Astrocyte (in vitro differentiated cells and primary cell): ENCODE measurements at regions not wholly inside any gene's neighbourhood (a gene's known extent, or its start where the extent isn't known, plus 50 kb on each side); places are given as distances from the start of the nearest gene placed in this dataset.

Source experiments
- DNase-seq: peaks from one replicate; pipeline ENCODE4 v3.0.0-alpha.2; 2010; ENCODE audit warnings: low read depth
- FAIRE-seq: peaks from 2 replicates; lab custom pipeline; 2011; peaks lifted over from hg19 to GRCh38; lab: Jason Lieb, UNC
- H2AFZ ChIP-seq: 2 replicates; pipeline ENCODE4 v1.6.0; 2012; ENCODE audit warnings: low read depth, low read length, inconsistent platforms
- H3K27ac ChIP-seq: 2 replicates; pipeline ENCODE4 v1.5.1; 2011; ENCODE audit warnings: low read depth, low read length, inconsistent platforms
- H3K27me3 ChIP-seq: 2 replicates; pipeline ENCODE4 v1.6.0; 2011; ENCODE audit warnings: low read length, inconsistent platforms; ENCODE audit not compliant: insufficient read depth
- H3K36me3 ChIP-seq: 2 replicates; pipeline ENCODE4 v1.5.1; 2011; ENCODE audit warnings: low read length, inconsistent platforms; ENCODE audit not compliant: insufficient read depth
- H3K4me1 ChIP-seq: 2 replicates; pipeline ENCODE4 v1.5.1; 2011; ENCODE audit warnings: low read length, inconsistent platforms; ENCODE audit not compliant: insufficient read depth
- H3K4me2 ChIP-seq: 2 replicates; pipeline ENCODE4 v1.6.0; 2012; ENCODE audit warnings: low read length, inconsistent platforms
- H3K4me3 ChIP-seq: 2 replicates; pipeline ENCODE4 v1.5.1; 2011; ENCODE audit warnings: low read depth, mild to moderate bottlenecking, low read length, inconsistent platforms; ENCODE audit not compliant: insufficient read depth
- H3K79me2 ChIP-seq: 2 replicates; pipeline ENCODE4 v1.6.0; 2012; ENCODE audit warnings: mild to moderate bottlenecking, low read length, inconsistent platforms; ENCODE audit not compliant: insufficient read depth
- H3K9ac ChIP-seq: 2 replicates; pipeline ENCODE4 v1.6.0; 2012; ENCODE audit warnings: mild to moderate bottlenecking, low read length, inconsistent platforms
- H3K9me3 ChIP-seq: 2 replicates; pipeline ENCODE4 v1.5.1; 2012; ENCODE audit warnings: low read depth, mild to moderate bottlenecking, low read length, inconsistent platforms; ENCODE audit not compliant: insufficient read depth
- H4K20me1 ChIP-seq: 2 replicates; pipeline ENCODE4 v1.6.0; 2012; ENCODE audit warnings: low read length, inconsistent platforms; ENCODE audit not compliant: insufficient read depth
- H3K27ac Mint-ChIP-seq: one replicate; pipeline ENCODE4 v1.8.0; 2021; ENCODE audit warnings: mild to moderate bottlenecking, mixed read lengths; ENCODE audit not compliant: unreplicated experiment
- H3K27me3 Mint-ChIP-seq: one replicate; pipeline ENCODE4 v1.8.0; 2021; ENCODE audit warnings: low read depth, mixed read lengths; ENCODE audit not compliant: unreplicated experiment
- H3K36me3 Mint-ChIP-seq: one replicate; pipeline ENCODE4 v1.8.0; 2021; ENCODE audit warnings: low read depth, mixed read lengths; ENCODE audit not compliant: unreplicated experiment
- H3K4me1 Mint-ChIP-seq: one replicate; pipeline ENCODE4 v1.8.0; 2021; ENCODE audit warnings: low read depth, mixed read lengths; ENCODE audit not compliant: unreplicated experiment
- H3K4me3 Mint-ChIP-seq: one replicate; pipeline ENCODE4 v1.8.0; 2021; ENCODE audit warnings: mild to moderate bottlenecking, moderate library complexity, mixed read lengths; ENCODE audit not compliant: unreplicated experiment
- H3K9me3 Mint-ChIP-seq: one replicate; pipeline ENCODE4 v1.8.0; 2021; ENCODE audit warnings: mild to moderate bottlenecking, mixed read lengths; ENCODE audit not compliant: unreplicated experiment
- CTCF ChIP-seq: IDR thresholded peaks from 2 replicates; pipeline ENCODE4 v1.5.1; 2011; ENCODE audit warnings: low read depth, mild to moderate bottlenecking, inconsistent platforms, low read length, moderate library complexity; ENCODE audit not compliant: insufficient read depth
- EZH2 ChIP-seq: IDR thresholded peaks from 2 replicates; pipeline ENCODE4 v1.6.1; 2012; ENCODE audit warnings: mild to moderate bottlenecking, low read length, inconsistent platforms; ENCODE audit not compliant: insufficient read depth

GRCh38 chr10:64444564-64444963 is 923.4 kb downstream of the REEP3 start:
- no peak overlapping the region for H3K4me3 Mint-ChIP-seq
- H3K36me3 Mint-ChIP-seq: no peaks in the 10 kb centered on the region
- Histone ChIP-seq H3K27ac (no peak overlapping the region), H4K20me1 (no peaks in the 10 kb centered on the region), H3K27me3 (no peaks in the 10 kb centered on the region), H2AFZ (no peak overlapping the region), H3K9me3 (no peaks in the 10 kb centered on the region), H3K4me3 (no peak overlapping the region), H3K4me2 (no peak overlapping the region), H3K9ac (no peak overlapping the region), H3K4me1 (no peaks in the 10 kb centered on the region), H3K36me3 (no peaks in the 10 kb centered on the region), H3K79me2 (no peaks in the 10 kb centered on the region)
- no peak overlapping the region for H3K27ac Mint-ChIP-seq
- TF ChIP-seq EZH2 (no peak), CTCF (no peak)
- H3K27me3 Mint-ChIP-seq: no peaks in the 10 kb centered on the region
- H3K9me3 Mint-ChIP-seq: peaks cover 11% of the 10 kb centered on the region
- DNase-seq (no peak), FAIRE-seq (no peak)
- H3K4me1 Mint-ChIP-seq: no peaks in the 10 kb centered on the region

GRCh38 chr10:64449603-64450002 is 928.4 kb downstream of the REEP3 start:
- Mint-ChIP-seq H3K4me1 (no peaks in the 10 kb centered on the region), H3K4me3 (no peak overlapping the region), H3K36me3 (no peaks in the 10 kb centered on the region), H3K27ac (no peak overlapping the region), H3K27me3 (no peaks in the 10 kb centered on the region), H3K9me3 (peaks cover 5% of the 10 kb centered on the region)
- DNase-seq (no peak), FAIRE-seq (no peak)
- no peak overlapping the region for H3K4me2 ChIP-seq
- TF ChIP-seq EZH2 (no peak), CTCF (no peak)
- H3K4me3 ChIP-seq: no peak overlapping the region
- no peaks in the 10 kb centered on the region for H4K20me1 ChIP-seq
- H2AFZ ChIP-seq: no peak overlapping the region
- no peaks in the 10 kb centered on the region for H3K9me3 ChIP-seq
- no peaks in the 10 kb centered on the region for H3K4me1 ChIP-seq
- no peak overlapping the region for H3K27ac ChIP-seq
- H3K79me2 ChIP-seq: no peaks in the 10 kb centered on the region
- H3K36me3 ChIP-seq: no peaks in the 10 kb centered on the region
- no peak overlapping the region for H3K9ac ChIP-seq
- H3K27me3 ChIP-seq: no peaks in the 10 kb centered on the region

GRCh38 chr10:64450312-64450711 is 929.1 kb downstream of the REEP3 start:
- TF ChIP-seq EZH2: no peak
- no peak for TF ChIP-seq CTCF
- H3K27me3 ChIP-seq: no peaks in the 10 kb centered on the region
- H3K27ac ChIP-seq: no peak overlapping the region
- H3K9me3 ChIP-seq: no peaks in the 10 kb centered on the region
- no peaks in the 10 kb centered on the region for H4K20me1 ChIP-seq
- H2AFZ ChIP-seq: no peak overlapping the region
- Mint-ChIP-seq H3K27ac (no peak overlapping the region), H3K27me3 (no peaks in the 10 kb centered on the region), H3K4me3 (no peak overlapping the region), H3K36me3 (no peaks in the 10 kb centered on the region), H3K4me1 (no peaks in the 10 kb centered on the region), H3K9me3 (peaks cover 5% of the 10 kb centered on the region)
- no peaks in the 10 kb centered on the region for H3K79me2 ChIP-seq
- no peak for FAIRE-seq
- H3K4me2 ChIP-seq: no peak overlapping the region
- no peak overlapping the region for H3K4me3 ChIP-seq
- no peak overlapping the region for H3K9ac ChIP-seq
- H3K4me1 ChIP-seq: no peaks in the 10 kb centered on the region
- H3K36me3 ChIP-seq: no peaks in the 10 kb centered on the region
- DNase-seq: no peak
